Mammary epithelial cell (primary cell): ENCODE measurements at regions not wholly inside any gene's neighbourhood (a gene's known extent, or its start where the extent isn't known, plus 50 kb on each side); places are given as distances from the start of the nearest gene placed in this dataset.

ENCODE experiments used
- CTCF ChIP-seq, 2 donors: IDR thresholded peaks in 1 of 2; conservative IDR thresholded peaks in 1 of 2; 2 replicates each; pipeline ENCODE4 v1.5.1; 2011 to 2012; ENCODE audit warnings: inconsistent platforms in 2 of 2, low read length in 2 of 2, mild to moderate bottlenecking in 2 of 2, control low read depth in 1 of 2, low read depth in 1 of 2; ENCODE audit not compliant: insufficient read depth in 1 of 2; ENCODE audit errors: extremely low read depth in 1 of 2
- EZH2 ChIP-seq: IDR thresholded peaks from 2 replicates; pipeline ENCODE4 v1.6.1; 2012; ENCODE audit warnings: low read length, inconsistent platforms, borderline replicate concordance

- no peak for TF ChIP-seq EZH2
- no peak for TF ChIP-seq CTCF (conservative IDR thresholded peaks at IDR 0.05 in 1 of 2, IDR thresholded peaks at IDR 0.05 in 1 of 2; ENCODE audit: extremely low read depth in 1 of 2, insufficient read depth in 1 of 2, low read depth in 1 of 2, low read length in 2 of 2)
Observed at GRCh38 chr1:94650301-94650700, 108.7 kb upstream of the F3 start.
